ENCODE measurements at regions not wholly inside any gene's neighbourhood (a gene's known extent, or its start where the extent isn't known, plus 50 kb on each side); places are given as distances from the start of the nearest gene placed in this dataset.

GRCh38 chr3:63228087-63228486 is 50.0 kb upstream of the SYNPR start:
- no peaks in the 10 kb centered on the region for H3K9me3 ChIP-seq (ENCODE audit: low read length)

More at GRCh38 chr3:63228087-63228486, 50.0 kb upstream of the SYNPR start:
- Histone ChIP-seq H3K9me2 (ENCODE audit: insufficient read depth, low read length) (no peaks in the 10 kb centered on the region), H3K9ac (ENCODE audit: low read length) (no peak overlapping the region), H2AFZ (ENCODE audit: low read depth, low read length) (no peak overlapping the region), H3K36me3 (ENCODE audit: insufficient read depth, low read length) (no peaks in the 10 kb centered on the region), H4K20me1 (ENCODE audit: insufficient read depth) (no peaks in the 10 kb centered on the region), H3K27ac (ENCODE audit: low read length) (no peak overlapping the region), H3F3A (ENCODE audit: insufficient read depth, low read length, poor library complexity, severe bottlenecking) (no peaks in the 10 kb centered on the region), H3K4me2 (ENCODE audit: low read length) (peak overlapping the region; percentile 14), H3K27me3 (ENCODE audit: insufficient read depth, low read depth, low read length) (no peaks in the 10 kb centered on the region), H3K4me3 (ENCODE audit: low read length) (no peak overlapping the region), H3K79me2 (replicated peaks; ENCODE audit: insufficient read depth, low read length) (no peaks in the 10 kb centered on the region)
- TF ChIP-seq EZH2 (IDR thresholded peaks at IDR 0.05; ENCODE audit: borderline replicate concordance, insufficient read depth, low read length, poor library complexity, severe bottlenecking) (no peak), REST (IDR thresholded peaks at IDR 0.05; ENCODE audit: borderline replicate concordance) (no peak), CTCF (IDR thresholded peaks at IDR 0.05; ENCODE audit: poor library complexity, severe bottlenecking) (no peak), EP300 (conservative IDR thresholded peaks at IDR 0.05; ENCODE audit: poor library complexity, severe bottlenecking) (no peak), RAD21 (conservative IDR thresholded peaks at IDR 0.05) (no peak), MXI1 (conservative IDR thresholded peaks at IDR 0.05; ENCODE audit: poor library complexity, severe bottlenecking) (no peak)

Small RNA genes lying in the stretch of these regions (small RNA-seq; reads per million reads assigned to genes)
- gene UBL5P3, result 0 reads per million in 3 experiments

Measured in neural cell (in vitro differentiated cells).